HepG2 (cell line): ENCODE measurements at regions not wholly inside any gene's neighbourhood (a gene's known extent, or its start where the extent isn't known, plus 50 kb on each side); places are given as distances from the start of the nearest gene placed in this dataset.

ENCODE experiments used
- ATAC-seq: fragments of 200-7000 bp; cut with Tn5 transposase; 3 replicates; pipeline ENCODE4 v1.9.1; 2020; ENCODE audit warnings: mild to moderate bottlenecking, moderate library complexity
- BruUV-seq: library from RNA; stranded (reverse); fragments of 400-500 nt; replicated peaks from 2 replicates; lab custom pipeline; 2021; lab: Mats Ljungman, UMichigan
- CTCF ChIA-PET: fragments of 300-600 bp; formaldehyde crosslinking; extraction: SDS; loops from one replicate; lab custom pipeline; 2021; ENCODE audit warnings: low total read pairs, inconsistent platforms, low intra/inter-chr PET ratio; lab: Yijun Ruan, JAX
- POLR2A ChIA-PET: fragments of 350-600 bp; sonication (Branson Sonifier 250); formaldehyde crosslinking; loops from one replicate; lab custom pipeline; 2020; ENCODE audit warnings: antibody characterized with exemption, inconsistent platforms; lab: Yijun Ruan, JAX
- DNase-seq: peaks from one replicate; pipeline ENCODE4 v3.0.0-alpha.2; 2015; ENCODE audit warnings: low spot score
- FAIRE-seq: peaks from 3 replicates; lab custom pipeline; 2011; peaks lifted over from hg19 to GRCh38; lab: Jason Lieb, UNC
- H2AFZ ChIP-seq: one replicate; pipeline ENCODE4 v1.6.1; 2011; ENCODE audit warnings: low read length, inconsistent platforms
- H3K27ac ChIP-seq: fragments of 300-600 bp; 3 replicates; pipeline ENCODE4 v1.8.0; 2011; ENCODE audit warnings: mixed run types, mild to moderate bottlenecking, mixed read lengths, low read length, inconsistent platforms; ENCODE audit not compliant: insufficient read depth; ENCODE audit errors: extremely low read length
- H3K27me3 ChIP-seq, 2 experiments: fragments of 200-600 bp in 1 of 2; 2 replicates in 1 of 2; 3 replicates in 1 of 2; pipeline versions ENCODE4 v1.6.0 to v1.8.0; 2011; ENCODE audit warnings: low read length in 2 of 2, mild to moderate bottlenecking in 2 of 2, moderate library complexity in 2 of 2, inconsistent platforms in 1 of 2; ENCODE audit not compliant: insufficient read depth in 2 of 2, control insufficient read depth in 1 of 2
- H3K36me3 ChIP-seq, 2 experiments: fragments of 200-600 bp in 1 of 2; replicated peaks in 1 of 2; 2 replicates in 1 of 2; 3 replicates in 1 of 2; pipeline versions ENCODE4 v1.5.1 to v1.8.0; 2011; ENCODE audit warnings: low read length in 2 of 2, inconsistent platforms in 1 of 2; ENCODE audit not compliant: insufficient read depth in 2 of 2, control insufficient read depth in 1 of 2
- H3K4me1 ChIP-seq: 2 replicates; pipeline ENCODE4 v1.5.1; 2012; ENCODE audit warnings: low read length, inconsistent platforms; ENCODE audit not compliant: insufficient read depth
- H3K4me2 ChIP-seq: 2 replicates; pipeline ENCODE4 v1.6.0; 2011; ENCODE audit warnings: low read depth, low read length, inconsistent platforms
- H3K4me3 ChIP-seq, 3 experiments: fragments of 200-600 bp in 1 of 3; sonication (generic), shearing (Covaris generic) in 1 of 3; replicated peaks in 1 of 3; 2 replicates each; pipeline ENCODE4 v1.5.1; 2011 to 2016; ENCODE audit warnings: low read length in 3 of 3, inconsistent platforms in 2 of 3, low read depth in 2 of 3, mild to moderate bottlenecking in 2 of 3, control low read depth in 1 of 3, mixed read lengths in 1 of 3; ENCODE audit not compliant: insufficient read depth in 1 of 3
- H3K79me2 ChIP-seq: one replicate; pipeline ENCODE4 v1.6.1; 2011; ENCODE audit warnings: low read length, inconsistent platforms; ENCODE audit not compliant: insufficient read depth
- H3K9ac ChIP-seq: 2 replicates; pipeline ENCODE4 v1.6.0; 2011; ENCODE audit warnings: mild to moderate bottlenecking, low read depth, low read length, inconsistent platforms; ENCODE audit not compliant: insufficient read depth
- H3K9me3 ChIP-seq: 2 replicates; pipeline ENCODE4 v1.5.1; 2012; ENCODE audit warnings: mild to moderate bottlenecking, low read length
- H4K20me1 ChIP-seq: 2 replicates; pipeline ENCODE4 v1.6.0; 2011; ENCODE audit warnings: inconsistent platforms, mild to moderate bottlenecking, low read length, moderate library complexity; ENCODE audit not compliant: insufficient read depth
- CENPT ChIP-seq: sonication (generic); formaldehyde crosslinking; IDR thresholded peaks from 2 replicates; pipeline ENCODE4 v1.8.0; 2022; ENCODE audit warnings: low read depth, mild to moderate bottlenecking, moderate library complexity, missing genetic modification reagents
- CERS6 ChIP-seq: sonication (generic); formaldehyde crosslinking; IDR thresholded peaks from 2 replicates; pipeline ENCODE4 v1.5.0; 2020; ENCODE audit warnings: missing genetic modification reagents
- CHD2 ChIP-seq: IDR thresholded peaks from 2 replicates; pipeline ENCODE4 v1.6.1; 2011; ENCODE audit warnings: low read depth, low read length, improper control_type of control experiment
- KLF6 ChIP-seq: IDR thresholded peaks from 2 replicates; pipeline ENCODE4 v1.8.0; 2016; ENCODE audit warnings: missing biosample characterization, missing genetic modification reagents
- PAXIP1 ChIP-seq: sonication (generic); formaldehyde crosslinking; conservative IDR thresholded peaks from 2 replicates; pipeline ENCODE4 v1.4.0; 2020; ENCODE audit warnings: mild to moderate bottlenecking, missing genetic modification reagents, moderate library complexity
- PBX2 ChIP-seq: IDR thresholded peaks from 2 replicates; pipeline ENCODE4 v1.6.1; 2016; ENCODE audit warnings: control low read depth
- SMAD3 ChIP-seq: sonication (generic); formaldehyde crosslinking; IDR thresholded peaks from 2 replicates; pipeline ENCODE4 v1.4.0; 2020; ENCODE audit warnings: missing genetic modification reagents
- SP2 ChIP-seq: sonication (generic); formaldehyde crosslinking; IDR thresholded peaks from 2 replicates; pipeline ENCODE4 v1.5.1; 2020; ENCODE audit warnings: mild to moderate bottlenecking, missing genetic modification reagents
- ZBTB7B ChIP-seq: sonication (generic); formaldehyde crosslinking; IDR thresholded peaks from 2 replicates; pipeline ENCODE4 v1.4.0; 2020; ENCODE audit warnings: missing genetic modification reagents
- ZFP62 ChIP-seq: sonication (generic); formaldehyde crosslinking; IDR thresholded peaks from 2 replicates; pipeline ENCODE4 v1.4.0; 2020; ENCODE audit warnings: missing genetic modification reagents
- ZNF275 ChIP-seq: sonication (generic); formaldehyde crosslinking; IDR thresholded peaks from 2 replicates; pipeline ENCODE4 v1.8.0; 2022; ENCODE audit warnings: missing genetic modification reagents, mild to moderate bottlenecking, inconsistent platforms, borderline replicate concordance
- ZNF382 ChIP-seq: sonication (generic); formaldehyde crosslinking; IDR thresholded peaks from 2 replicates; pipeline ENCODE4 v1.5.0; 2020; ENCODE audit warnings: missing genetic modification reagents, mild to moderate bottlenecking, borderline replicate concordance
- ZNF468 ChIP-seq: sonication (generic); formaldehyde crosslinking; IDR thresholded peaks from 2 replicates; pipeline ENCODE4 v1.8.0; 2022; ENCODE audit warnings: mild to moderate bottlenecking, moderate library complexity, missing genetic modification reagents
- ZNF605 ChIP-seq: sonication (generic); formaldehyde crosslinking; IDR thresholded peaks from 2 replicates; pipeline ENCODE4 v1.8.0; 2022; ENCODE audit warnings: mild to moderate bottlenecking, missing genetic modification reagents
- ZNF652 ChIP-seq: IDR thresholded peaks from 2 replicates; pipeline ENCODE4 v1.6.1; 2016; ENCODE audit warnings: low read depth, borderline replicate concordance
- ZNF883 ChIP-seq: sonication (generic); formaldehyde crosslinking; IDR thresholded peaks from 2 replicates; pipeline ENCODE4 v1.5.1; 2020; ENCODE audit warnings: mild to moderate bottlenecking, missing genetic modification reagents; ENCODE audit errors: not compliant biosample characterization
- WGBS: methylation state at CpG from one replicate; pipeline ENCODE4 v1.1.6; 2017; ENCODE audit warnings: low lambda C conversion rate; 5-methylcytosine and 5-hydroxymethylcytosine counted together
- in situ Hi-C: cut with HindIII; loops from 2 replicates; pipeline ENCODE4 v1.10.0; 2017; ENCODE audit warnings: low pct_unique_long_range_greater_than_20kb; ENCODE audit not compliant: extremely low pct_ligation_motif_present
- intact Hi-C: fragments of 100-400 bp; cut with micrococcal nuclease; formaldehyde crosslinking; loops from one replicate; pipeline ENCODE4 v1.10.0; 2022; ENCODE audit not compliant: unreplicated experiment
- TF ChIP-seq, protein P1 (sequence below): sonication (generic); formaldehyde crosslinking; conservative IDR thresholded peaks from 2 replicates; pipeline ENCODE4 v1.8.0; 2022; ENCODE audit warnings: low read depth, missing genetic modification reagents

GRCh38 chr6:33863084-33863483 is 59.3 kb upstream of the MLN start:
- H2AFZ ChIP-seq, result no peak overlapping the region
- in situ Hi-C loops, result no loop called here
- H3K27me3 ChIP-seq, result peaks cover 4 to 53% of the 10 kb centered on the region in 2 experiments; a peak in 4 of 5 replicates

More at GRCh38 chr6:33863084-33863483, 59.3 kb upstream of the MLN start:
- intact Hi-C loops, result no loop called here
- ChIA-PET CTCF (no interaction called here), POLR2A (no interaction called here)
- no peaks in the 10 kb centered on the region for H3K4me1 ChIP-seq
- no peaks in the 10 kb centered on the region for H3K36me3 ChIP-seq
- no TSS peak for BruUV-seq
- ATAC-seq, result no peak
- WGBS, result 67% methylated on average over 6 of the region's 6 CpGs
- H3K79me2 ChIP-seq, result no peaks in the 10 kb centered on the region
- H4K20me1 ChIP-seq, result no peaks in the 10 kb centered on the region
- TF ChIP-seq PAXIP1 (CRISPR knock-in tag) (no peak), CERS6 (no peak), ZNF652 (no peak), ZNF605 (CRISPR knock-in tag) (no peak), ZBTB7B (CRISPR knock-in tag) (no peak), ZNF275 (CRISPR knock-in tag) (no peak), ZNF468 (no peak), PBX2 (CRISPR knock-in tag) (no peak), SMAD3 (no peak), SP2 (CRISPR knock-in tag) (no peak), ZNF382 (CRISPR knock-in tag) (no peak), ZNF883 (CRISPR knock-in tag) (no peak), CENPT (CRISPR knock-in tag) (no peak), KLF6 (CRISPR knock-in tag) (no peak), ZFP62 (CRISPR knock-in tag) (no peak), CHD2 (no peak)
- TF ChIP-seq, protein P1, sequence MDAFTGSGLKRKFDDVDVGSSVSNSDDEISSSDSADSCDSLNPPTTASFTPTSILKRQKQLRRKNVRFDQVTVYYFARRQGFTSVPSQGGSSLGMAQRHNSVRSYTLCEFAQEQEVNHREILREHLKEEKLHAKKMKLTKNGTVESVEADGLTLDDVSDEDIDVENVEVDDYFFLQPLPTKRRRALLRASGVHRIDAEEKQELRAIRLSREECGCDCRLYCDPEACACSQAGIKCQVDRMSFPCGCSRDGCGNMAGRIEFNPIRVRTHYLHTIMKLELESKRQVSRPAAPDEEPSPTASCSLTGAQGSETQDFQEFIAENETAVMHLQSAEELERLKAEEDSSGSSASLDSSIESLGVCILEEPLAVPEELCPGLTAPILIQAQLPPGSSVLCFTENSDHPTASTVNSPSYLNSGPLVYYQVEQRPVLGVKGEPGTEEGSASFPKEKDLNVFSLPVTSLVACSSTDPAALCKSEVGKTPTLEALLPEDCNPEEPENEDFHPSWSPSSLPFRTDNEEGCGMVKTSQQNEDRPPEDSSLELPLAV (CRISPR knock-in tag), result no peak
- TF ChIP-seq, all 625 proteins: peak for 0
- no peak overlapping the region for H3K4me3 ChIP-seq
- H3K9me3 ChIP-seq, result no peaks in the 10 kb centered on the region
- FAIRE-seq (no peak), DNase-seq (no peak)
- no peak overlapping the region for H3K9ac ChIP-seq
- no peak overlapping the region for H3K27ac ChIP-seq
- no peak overlapping the region for H3K4me2 ChIP-seq
